Activated CD8-positive, alpha-beta memory T cell treated with anti-CD3 and anti-CD28 coated beads, Interleukin-2, amount 50 U/mL, for 24 hours (primary cell): ENCODE measurements at regions not wholly inside any gene's neighbourhood (a gene's known extent, or its start where the extent isn't known, plus 50 kb on each side); places are given as distances from the start of the nearest gene placed in this dataset.
"Not testable (repeated sequence)": the region's sequence is repeated elsewhere in the genome, so short reads cannot be mapped to it uniquely, and the experiment has no call there.

ENCODE experiments used
- DNase-seq: peaks from one replicate; pipeline ENCODE4 v3.0.0-alpha.2; 2020; ENCODE audit errors: extremely low read depth

GRCh38 chr13:21228738-21229137 lies 52.3 kb downstream of the MRPL57 start:
- DNase-seq, result no peak

- no peak for DNase-seq
Observed at GRCh38 chr13:21229241-21230024, 53.0 kb downstream of the MRPL57 start.

GRCh38 chr13:21230516-21230915 lies 54.1 kb downstream of the MRPL57 start:
- no peak for DNase-seq

GRCh38 chr13:21231426-21231940 lies 55.0 kb downstream of the MRPL57 start:
- DNase-seq, result no peak

GRCh38 chr13:21232196-21232595 lies 55.7 kb downstream of the MRPL57 start:
- no peak for DNase-seq

- DNase-seq, result no peak
Observed at GRCh38 chr13:21232599-21232998, 56.1 kb downstream of the MRPL57 start.

- no peak for DNase-seq
Observed at GRCh38 chr13:21233086-21233485, 56.6 kb downstream of the MRPL57 start.

- no peak for DNase-seq
Observed at GRCh38 chr13:21234526-21234925, 58.1 kb downstream of the MRPL57 start.

- DNase-seq, result no peak
Observed at GRCh38 chr13:21235174-21235573, 58.7 kb downstream of the MRPL57 start.

- no peak for DNase-seq
Observed at GRCh38 chr13:21237081-21237480, 60.6 kb downstream of the MRPL57 start.

GRCh38 chr13:21238267-21238666 lies 61.8 kb downstream of the MRPL57 start:
- DNase-seq, result no peak

- DNase-seq, result no peak
Observed at GRCh38 chr13:21240586-21240985, 64.1 kb downstream of the MRPL57 start.

GRCh38 chr13:21242236-21242635 lies 65.8 kb downstream of the MRPL57 start:
- DNase-seq, result no peak

- no peak for DNase-seq
Observed at GRCh38 chr13:21243045-21243897, 66.8 kb downstream of the MRPL57 start.

GRCh38 chr13:21243898-21244184 lies 67.4 kb downstream of the MRPL57 start:
- DNase-seq, result not testable (repeated sequence)

GRCh38 chr13:21246761-21247452 lies 70.4 kb downstream of the MRPL57 start:
- no peak for DNase-seq

GRCh38 chr13:21256351-21256761 lies 79.9 kb downstream of the MRPL57 start:
- DNase-seq, result no peak

GRCh38 chr13:21256891-21257290 lies 80.4 kb downstream of the MRPL57 start:
- DNase-seq, result no peak

- no peak for DNase-seq
Observed at GRCh38 chr13:21259571-21260455, 83.4 kb downstream of the MRPL57 start.

- DNase-seq, result not testable (repeated sequence)
Observed at GRCh38 chr13:21260561-21261290, 84.3 kb downstream of the MRPL57 start.
